HepG2 (cell line): ENCODE measurements at regions not wholly inside any gene's neighbourhood (a gene's known extent, or its start where the extent isn't known, plus 50 kb on each side); places are given as distances from the start of the nearest gene placed in this dataset.

Source experiments
- CEBPB ChIP-seq: IDR thresholded peaks from 2 replicates; pipeline ENCODE4 v1.6.1; 2011; ENCODE audit warnings: low read depth, low read length, improper control_type of control experiment, borderline replicate concordance
- FOSL2 ChIP-seq: sonication (generic); formaldehyde crosslinking; IDR thresholded peaks from 2 replicates; pipeline ENCODE4 v1.4.0; 2020; ENCODE audit warnings: missing genetic modification reagents
- HOXA5 ChIP-seq: sonication (generic); formaldehyde crosslinking; IDR thresholded peaks from 2 replicates; pipeline ENCODE4 v1.4.0; 2020; ENCODE audit warnings: missing genetic modification reagents
- MAF1 ChIP-seq: sonication (generic); formaldehyde crosslinking; IDR thresholded peaks from 2 replicates; pipeline ENCODE4 v1.5.0; 2020; ENCODE audit warnings: missing genetic modification reagents, borderline replicate concordance
- NR2F1 ChIP-seq, 2 experiments: fragments of 450-650 bp in 1 of 2; formaldehyde crosslinking in 1 of 2; IDR thresholded peaks; 2 replicates each; pipeline versions ENCODE4 v1.5.0 to v1.6.1; 2016 to 2020; ENCODE audit warnings: mild to moderate bottlenecking in 1 of 2, missing compliant biosample characterization in 1 of 2, missing genetic modification reagents in 1 of 2, moderate library complexity in 1 of 2
- PRPF4 ChIP-seq: fragments of 200-400 bp; formaldehyde crosslinking; IDR thresholded peaks from 2 replicates; pipeline ENCODE4 v1.6.1; 2016; ENCODE audit warnings: low read length, low read depth; ENCODE audit not compliant: poor library complexity, severe bottlenecking
- RXRB ChIP-seq: IDR thresholded peaks from 2 replicates; pipeline ENCODE4 v1.6.1; 2016; ENCODE audit warnings: borderline replicate concordance, missing genetic modification reagents, missing compliant biosample characterization
- SALL2 ChIP-seq: sonication (generic); formaldehyde crosslinking; IDR thresholded peaks from 2 replicates; pipeline ENCODE4 v1.8.1; 2023; ENCODE audit warnings: mild to moderate bottlenecking, missing genetic modification reagents, inconsistent platforms
- SIN3B ChIP-seq: fragments of 150-350 bp; IDR thresholded peaks from 2 replicates; pipeline ENCODE4 v1.6.1; 2014; ENCODE audit warnings: low read length
- SRSF9 ChIP-seq: fragments of 200-400 bp; formaldehyde crosslinking; IDR thresholded peaks from 2 replicates; pipeline ENCODE4 v1.6.1; 2018; ENCODE audit warnings: borderline replicate concordance, mild to moderate bottlenecking, low read depth, low read length; ENCODE audit not compliant: insufficient read depth, poor library complexity, severe bottlenecking
- ZNF501 ChIP-seq: sonication (generic); formaldehyde crosslinking; IDR thresholded peaks from 2 replicates; pipeline ENCODE4 v1.5.1; 2020; ENCODE audit warnings: mild to moderate bottlenecking, moderate library complexity, missing genetic modification reagents
- ZSCAN22 ChIP-seq: sonication (generic); formaldehyde crosslinking; IDR thresholded peaks from 2 replicates; pipeline ENCODE4 v1.4.0; 2020; ENCODE audit warnings: mild to moderate bottlenecking, missing genetic modification reagents
- TF ChIP-seq, protein P1 (sequence below): sonication (generic); formaldehyde crosslinking; IDR thresholded peaks from 2 replicates; pipeline ENCODE4 v1.5.0; 2020; ENCODE audit warnings: mild to moderate bottlenecking, missing genetic modification reagents
- TF ChIP-seq, protein P2 (sequence below): sonication (generic); formaldehyde crosslinking; conservative IDR thresholded peaks from 2 replicates; pipeline ENCODE4 v1.4.0; 2020; ENCODE audit warnings: missing genetic modification reagents
- TF ChIP-seq, protein P3 (sequence below): sonication (generic); formaldehyde crosslinking; IDR thresholded peaks from 2 replicates; pipeline ENCODE4 v1.8.1; 2022; ENCODE audit warnings: mild to moderate bottlenecking, missing genetic modification reagents
- TF ChIP-seq, protein P4 (sequence below): sonication (generic); formaldehyde crosslinking; IDR thresholded peaks from 2 replicates; pipeline ENCODE4 v1.4.0; 2020; ENCODE audit warnings: missing genetic modification reagents
- TF ChIP-seq, protein P5 (sequence below): IDR thresholded peaks from 2 replicates; pipeline ENCODE4 v1.6.1; 2016; ENCODE audit warnings: mild to moderate bottlenecking

DNA sequence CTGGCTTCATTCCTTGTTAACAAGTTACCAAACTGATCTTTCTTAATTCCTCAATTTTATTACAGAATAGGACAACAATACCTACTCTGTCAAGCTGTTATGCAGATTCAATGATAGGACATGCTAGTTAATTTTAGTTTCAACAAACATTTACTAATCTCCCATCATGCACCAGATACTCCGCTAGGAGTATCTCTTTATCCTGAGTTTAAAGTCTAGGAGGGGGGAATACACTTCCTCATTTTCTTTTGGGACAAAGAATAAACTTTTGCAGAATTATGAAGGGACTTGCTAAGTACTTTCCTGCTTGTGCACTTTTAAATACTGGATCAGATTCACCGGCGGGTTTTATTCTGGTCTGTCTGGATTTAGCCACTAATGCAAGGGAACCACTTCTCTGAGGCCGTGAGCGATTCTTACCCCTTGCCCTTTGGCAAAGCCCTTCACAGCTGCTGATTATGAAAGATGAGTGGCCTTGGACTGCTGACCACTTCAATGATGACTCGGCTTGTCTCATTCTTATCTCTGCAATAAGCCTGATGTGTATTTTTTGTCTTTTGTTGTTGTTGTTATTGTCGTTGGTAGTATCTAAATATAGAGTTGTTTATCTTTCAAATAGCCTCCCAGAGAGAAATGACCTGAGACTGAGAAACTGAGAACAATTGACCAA is 73.9 kb downstream of the RMI1 start (continued):
- TF ChIP-seq NR2F1 (CRISPR knock-in tag; IDR thresholded peaks at IDR 0.05) = peak; percentile 31 to 76; a peak in 3 of 4 replicates
- TF ChIP-seq HOXA5 (CRISPR knock-in tag) = no peak
- peak; percentile 81 for TF ChIP-seq FOSL2 (CRISPR knock-in tag)
- TF ChIP-seq SALL2 (CRISPR knock-in tag) = no peak
- 0 out of 2 replicates have a peak, but pooled peaks have one; percentile 36 for TF ChIP-seq RXRB (CRISPR knock-in tag)
- TF ChIP-seq, protein P1, sequence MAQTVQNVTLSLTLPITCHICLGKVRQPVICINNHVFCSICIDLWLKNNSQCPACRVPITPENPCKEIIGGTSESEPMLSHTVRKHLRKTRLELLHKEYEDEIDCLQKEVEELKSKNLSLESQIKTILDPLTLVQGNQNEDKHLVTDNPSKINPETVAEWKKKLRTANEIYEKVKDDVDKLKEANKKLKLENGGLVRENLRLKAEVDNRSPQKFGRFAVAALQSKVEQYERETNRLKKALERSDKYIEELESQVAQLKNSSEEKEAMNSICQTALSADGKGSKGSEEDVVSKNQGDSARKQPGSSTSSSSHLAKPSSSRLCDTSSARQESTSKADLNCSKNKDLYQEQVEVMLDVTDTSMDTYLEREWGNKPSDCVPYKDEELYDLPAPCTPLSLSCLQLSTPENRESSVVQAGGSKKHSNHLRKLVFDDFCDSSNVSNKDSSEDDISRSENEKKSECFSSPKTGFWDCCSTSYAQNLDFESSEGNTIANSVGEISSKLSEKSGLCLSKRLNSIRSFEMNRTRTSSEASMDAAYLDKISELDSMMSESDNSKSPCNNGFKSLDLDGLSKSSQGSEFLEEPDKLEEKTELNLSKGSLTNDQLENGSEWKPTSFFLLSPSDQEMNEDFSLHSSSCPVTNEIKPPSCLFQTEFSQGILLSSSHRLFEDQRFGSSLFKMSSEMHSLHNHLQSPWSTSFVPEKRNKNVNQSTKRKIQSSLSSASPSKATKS (CRISPR knock-in tag) = no peak
- peak; percentile 63; the same call in 1 of the 2 replicates for TF ChIP-seq CEBPB
- no peak for TF ChIP-seq ZNF501 (CRISPR knock-in tag)
- no peak for TF ChIP-seq MAF1 (CRISPR knock-in tag)
- TF ChIP-seq PRPF4 = no peak
- TF ChIP-seq, protein P2, sequence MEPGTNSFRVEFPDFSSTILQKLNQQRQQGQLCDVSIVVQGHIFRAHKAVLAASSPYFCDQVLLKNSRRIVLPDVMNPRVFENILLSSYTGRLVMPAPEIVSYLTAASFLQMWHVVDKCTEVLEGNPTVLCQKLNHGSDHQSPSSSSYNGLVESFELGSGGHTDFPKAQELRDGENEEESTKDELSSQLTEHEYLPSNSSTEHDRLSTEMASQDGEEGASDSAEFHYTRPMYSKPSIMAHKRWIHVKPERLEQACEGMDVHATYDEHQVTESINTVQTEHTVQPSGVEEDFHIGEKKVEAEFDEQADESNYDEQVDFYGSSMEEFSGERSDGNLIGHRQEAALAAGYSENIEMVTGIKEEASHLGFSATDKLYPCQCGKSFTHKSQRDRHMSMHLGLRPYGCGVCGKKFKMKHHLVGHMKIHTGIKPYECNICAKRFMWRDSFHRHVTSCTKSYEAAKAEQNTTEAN = no peak
- no peak for TF ChIP-seq SRSF9
- TF ChIP-seq, protein P3, sequence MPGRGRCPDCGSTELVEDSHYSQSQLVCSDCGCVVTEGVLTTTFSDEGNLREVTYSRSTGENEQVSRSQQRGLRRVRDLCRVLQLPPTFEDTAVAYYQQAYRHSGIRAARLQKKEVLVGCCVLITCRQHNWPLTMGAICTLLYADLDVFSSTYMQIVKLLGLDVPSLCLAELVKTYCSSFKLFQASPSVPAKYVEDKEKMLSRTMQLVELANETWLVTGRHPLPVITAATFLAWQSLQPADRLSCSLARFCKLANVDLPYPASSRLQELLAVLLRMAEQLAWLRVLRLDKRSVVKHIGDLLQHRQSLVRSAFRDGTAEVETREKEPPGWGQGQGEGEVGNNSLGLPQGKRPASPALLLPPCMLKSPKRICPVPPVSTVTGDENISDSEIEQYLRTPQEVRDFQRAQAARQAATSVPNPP (CRISPR knock-in tag) = no peak
- TF ChIP-seq, protein P4, sequence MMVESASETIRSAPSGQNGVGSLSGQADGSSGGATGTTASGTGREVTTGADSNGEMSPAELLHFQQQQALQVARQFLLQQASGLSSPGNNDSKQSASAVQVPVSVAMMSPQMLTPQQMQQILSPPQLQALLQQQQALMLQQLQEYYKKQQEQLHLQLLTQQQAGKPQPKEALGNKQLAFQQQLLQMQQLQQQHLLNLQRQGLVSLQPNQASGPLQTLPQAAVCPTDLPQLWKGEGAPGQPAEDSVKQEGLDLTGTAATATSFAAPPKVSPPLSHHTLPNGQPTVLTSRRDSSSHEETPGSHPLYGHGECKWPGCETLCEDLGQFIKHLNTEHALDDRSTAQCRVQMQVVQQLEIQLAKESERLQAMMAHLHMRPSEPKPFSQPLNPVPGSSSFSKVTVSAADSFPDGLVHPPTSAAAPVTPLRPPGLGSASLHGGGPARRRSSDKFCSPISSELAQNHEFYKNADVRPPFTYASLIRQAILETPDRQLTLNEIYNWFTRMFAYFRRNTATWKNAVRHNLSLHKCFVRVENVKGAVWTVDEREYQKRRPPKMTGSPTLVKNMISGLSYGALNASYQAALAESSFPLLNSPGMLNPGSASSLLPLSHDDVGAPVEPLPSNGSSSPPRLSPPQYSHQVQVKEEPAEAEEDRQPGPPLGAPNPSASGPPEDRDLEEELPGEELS = peak; percentile 68
- TF ChIP-seq, protein P5, sequence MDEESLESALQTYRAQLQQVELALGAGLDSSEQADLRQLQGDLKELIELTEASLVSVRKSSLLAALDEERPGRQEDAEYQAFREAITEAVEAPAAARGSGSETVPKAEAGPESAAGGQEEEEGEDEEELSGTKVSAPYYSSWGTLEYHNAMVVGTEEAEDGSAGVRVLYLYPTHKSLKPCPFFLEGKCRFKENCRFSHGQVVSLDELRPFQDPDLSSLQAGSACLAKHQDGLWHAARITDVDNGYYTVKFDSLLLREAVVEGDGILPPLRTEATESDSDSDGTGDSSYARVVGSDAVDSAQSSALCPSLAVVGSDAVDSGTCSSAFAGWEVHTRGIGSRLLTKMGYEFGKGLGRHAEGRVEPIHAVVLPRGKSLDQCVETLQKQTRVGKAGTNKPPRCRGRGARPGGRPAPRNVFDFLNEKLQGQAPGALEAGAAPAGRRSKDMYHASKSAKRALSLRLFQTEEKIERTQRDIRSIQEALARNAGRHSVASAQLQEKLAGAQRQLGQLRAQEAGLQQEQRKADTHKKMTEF (CRISPR knock-in tag) = no peak; the same call in 1 of the 2 replicates
- TF ChIP-seq SIN3B = no peak
- no peak for TF ChIP-seq ZSCAN22 (CRISPR knock-in tag)
